ENCODE measurements at regions not wholly inside any gene's neighbourhood (a gene's known extent, or its start where the extent isn't known, plus 50 kb on each side); places are given as distances from the start of the nearest gene placed in this dataset.

DNA sequence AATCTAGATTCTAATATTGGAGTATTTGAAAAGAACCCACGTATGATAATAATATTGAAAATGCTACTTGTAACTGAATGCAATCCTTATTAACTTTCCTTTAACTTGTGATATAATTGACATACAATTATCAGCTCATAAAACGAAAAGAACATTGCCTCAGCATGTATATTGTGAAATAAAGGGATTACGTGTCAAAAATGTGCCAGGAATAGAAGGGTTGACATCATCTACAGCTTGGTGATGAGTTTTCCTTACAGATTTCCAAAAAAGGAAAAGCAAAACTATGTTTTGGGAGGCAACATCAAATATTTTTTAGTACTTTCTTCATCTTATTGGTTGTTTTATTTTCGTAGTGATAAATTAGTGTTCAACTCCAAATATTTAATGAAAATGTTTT lies 266.0 kb upstream of the PTGER4 start:
- no peak for DNase-seq

DNA sequence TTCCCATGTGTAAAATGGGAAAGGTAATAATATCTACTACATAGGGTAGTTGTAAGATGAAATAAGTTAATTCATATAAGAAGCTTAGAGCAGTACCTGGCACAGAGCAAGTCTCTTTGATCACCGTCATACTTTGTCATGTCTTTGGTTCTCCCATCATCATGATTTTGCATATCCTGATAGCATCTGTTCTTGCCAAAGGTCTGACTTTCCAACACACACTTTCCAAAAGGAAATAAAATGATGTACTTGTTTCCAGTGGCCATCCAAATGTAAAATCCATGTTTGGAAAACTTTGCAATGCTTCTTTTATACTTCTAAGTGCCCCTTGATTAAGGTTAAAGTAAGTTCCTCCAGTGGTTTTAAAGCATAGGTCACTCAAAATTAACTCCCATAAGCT lies 266.9 kb upstream of the PTGER4 start:
- no peak for DNase-seq

DNA sequence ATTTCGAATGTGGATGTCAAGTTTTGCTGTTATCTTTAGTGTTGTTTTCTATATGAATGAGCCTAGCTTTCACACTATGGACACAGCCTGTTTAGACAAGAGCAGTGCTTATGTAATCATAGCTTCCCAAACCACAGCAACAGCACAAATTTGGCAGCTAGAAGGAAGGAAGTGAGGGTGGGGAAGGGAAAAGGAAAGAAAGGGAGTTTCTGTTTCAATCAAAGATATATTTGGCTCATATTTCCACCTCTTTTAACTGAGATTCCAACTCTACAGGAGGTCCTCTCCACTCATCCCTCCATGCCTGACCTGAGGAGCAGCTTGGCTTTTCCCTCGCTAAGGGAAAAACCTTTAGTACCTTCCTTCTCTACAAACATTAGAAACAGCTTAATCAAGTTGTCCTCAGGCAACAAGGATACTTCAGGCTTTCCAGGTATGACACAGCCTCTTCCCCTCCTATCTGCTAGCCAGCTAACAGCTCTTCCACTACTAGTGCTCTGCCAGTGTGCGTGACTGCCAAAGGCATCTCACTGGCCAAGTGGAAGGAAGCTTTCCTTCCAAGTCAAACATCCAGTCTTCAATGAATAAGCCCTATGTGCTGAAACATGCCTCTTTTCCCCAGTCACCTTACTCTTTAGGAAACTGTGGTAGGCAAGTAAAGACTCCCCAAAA lies 268.6 kb upstream of the PTGER4 start:
- DNase-seq, result no peak

DNA sequence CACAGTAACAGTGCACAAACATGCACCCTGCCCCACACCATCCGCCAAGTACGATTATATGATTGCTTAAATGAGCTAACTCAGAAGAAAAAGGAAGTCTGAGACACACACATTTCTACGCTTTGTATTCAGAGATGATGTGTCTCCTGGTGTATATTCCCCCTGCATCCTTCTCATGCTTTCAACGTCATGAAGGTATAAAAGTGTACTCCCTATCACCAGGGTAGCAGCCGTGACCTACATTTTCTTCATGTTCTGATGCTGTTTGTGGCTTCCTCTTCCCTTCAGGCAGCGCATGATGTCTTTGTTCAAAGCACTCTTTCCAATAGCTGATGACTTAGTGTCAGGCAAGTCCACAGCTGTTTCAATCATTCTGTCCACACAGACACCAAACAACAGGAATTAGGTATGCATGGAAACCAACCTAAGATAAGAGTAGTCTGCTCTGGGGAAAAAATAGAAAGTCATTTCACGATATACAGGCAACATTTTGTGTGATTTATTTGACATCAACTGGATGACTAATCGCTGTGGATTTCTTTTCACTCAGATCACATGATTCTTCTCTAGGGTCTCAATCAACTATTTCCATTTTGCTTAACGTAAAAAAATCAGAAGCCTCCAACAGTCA lies 269.4 kb upstream of the PTGER4 start:
- DNase-seq, result no peak

DNA sequence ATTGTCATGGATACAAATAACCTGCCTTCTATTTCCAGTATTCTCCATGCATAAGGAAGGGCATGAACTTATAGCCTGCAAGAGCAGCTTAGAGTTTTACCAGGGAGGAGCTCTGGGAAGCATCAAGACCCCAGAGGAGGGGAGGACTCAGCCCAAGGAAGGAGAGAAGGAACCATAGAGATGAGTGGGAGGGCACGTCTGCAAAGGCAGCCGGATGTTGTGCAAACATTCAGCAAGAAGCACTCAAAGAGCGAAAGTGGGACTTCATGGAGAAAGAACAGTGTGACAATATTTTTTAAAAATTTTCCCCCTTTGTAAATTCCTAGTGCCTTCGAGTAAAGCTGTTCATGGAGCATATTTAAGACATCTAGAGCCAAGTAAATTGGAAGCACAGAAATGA lies 270.1 kb upstream of the PTGER4 start:
- DNase-seq, result no peak

DNA sequence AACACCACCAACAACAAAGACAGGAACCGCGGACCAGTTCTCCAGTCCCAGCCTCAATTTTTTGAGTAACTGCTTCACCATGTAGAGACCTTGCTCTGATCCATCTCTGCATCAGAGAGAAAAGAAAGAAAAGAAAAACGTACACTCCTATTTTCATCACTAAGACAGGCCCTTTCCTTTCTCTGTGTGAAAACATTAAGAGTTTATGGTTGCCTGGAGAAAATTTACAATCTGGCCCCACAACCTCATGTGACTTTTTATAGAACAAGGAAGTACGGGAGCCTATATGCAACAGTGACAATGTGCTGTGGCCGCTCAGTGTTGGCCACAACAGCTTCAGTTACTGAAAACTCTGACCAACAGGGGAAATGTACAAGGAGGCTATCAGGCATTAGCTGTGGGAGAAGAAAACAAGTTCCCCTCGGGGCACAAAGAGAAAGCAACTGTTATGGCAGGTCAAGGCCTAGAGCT lies 272.9 kb upstream of the PTGER4 start:
- DNase-seq, result no peak

DNA sequence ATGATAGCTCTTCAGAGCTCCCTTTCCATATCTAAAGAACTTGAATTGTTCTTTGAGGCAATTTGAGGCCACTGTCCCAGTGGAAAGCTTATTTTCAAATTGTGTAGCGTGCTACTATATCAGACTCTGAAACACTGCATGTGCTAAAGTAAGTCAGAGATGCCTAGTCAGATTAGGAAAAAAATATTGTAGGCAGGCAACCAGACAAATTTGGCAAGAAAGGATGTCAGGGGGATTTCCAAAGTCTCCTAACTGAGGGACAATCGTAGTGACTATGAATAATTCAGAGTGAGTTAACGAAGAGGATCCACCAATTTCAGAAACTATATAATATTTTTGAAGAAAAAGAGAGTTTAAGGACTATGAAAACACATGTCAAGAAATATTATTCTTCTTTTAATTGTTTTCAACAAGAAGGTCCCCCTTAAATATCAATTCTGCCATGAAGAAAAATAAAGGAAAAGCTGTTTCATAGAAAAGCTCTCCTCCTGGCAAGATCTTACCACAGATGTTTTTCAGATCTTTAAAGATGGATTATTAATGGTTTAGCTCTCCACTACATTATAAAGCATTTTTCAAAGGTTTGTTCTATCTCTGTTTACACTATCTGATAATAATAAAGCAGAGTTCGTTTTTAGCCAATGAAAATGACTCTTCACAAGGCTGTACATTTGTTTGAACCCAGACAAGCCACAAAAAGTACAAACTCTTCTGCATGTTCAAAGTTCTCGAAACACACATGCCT lies 273.5 kb upstream of the PTGER4 start:
- no peak for DNase-seq

DNA sequence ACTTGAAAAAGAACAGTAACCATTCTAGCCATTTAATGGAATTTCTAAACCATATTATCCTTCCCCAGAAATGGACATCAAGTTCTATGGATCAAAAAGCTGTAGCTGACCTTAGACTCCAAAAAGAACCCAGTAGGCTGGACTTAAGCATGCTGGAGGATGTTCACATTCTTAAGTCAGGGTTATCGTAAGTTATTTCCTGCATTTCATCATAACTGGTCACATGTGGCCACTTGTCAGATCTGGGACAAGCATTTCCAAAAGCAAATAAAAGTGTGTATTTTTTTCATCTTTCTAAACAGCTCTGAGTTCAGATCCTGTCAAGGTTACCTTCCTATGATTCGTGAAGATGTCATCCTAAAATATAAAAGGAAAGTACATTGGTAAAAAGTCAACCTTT lies 274.5 kb upstream of the PTGER4 start:
- no peak for DNase-seq

DNA sequence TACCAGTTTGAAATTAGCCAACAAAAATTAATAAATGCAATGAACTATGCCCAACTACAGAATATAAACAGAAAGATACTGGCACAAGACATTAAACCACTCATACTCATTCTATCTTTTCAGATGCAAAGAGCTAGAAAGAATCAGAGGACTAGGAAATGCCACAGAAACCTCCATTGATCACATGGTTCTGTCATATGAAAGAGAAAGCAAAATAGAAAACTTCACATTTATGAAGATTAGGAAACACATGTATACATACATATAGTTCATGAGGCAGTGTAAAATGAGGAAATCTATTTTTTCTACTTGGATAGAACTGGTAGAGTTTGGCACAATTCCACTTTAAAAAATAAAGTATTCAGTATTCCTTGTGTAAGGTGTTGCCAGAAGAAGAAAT lies 275.1 kb upstream of the PTGER4 start:
- no peak for DNase-seq

DNA sequence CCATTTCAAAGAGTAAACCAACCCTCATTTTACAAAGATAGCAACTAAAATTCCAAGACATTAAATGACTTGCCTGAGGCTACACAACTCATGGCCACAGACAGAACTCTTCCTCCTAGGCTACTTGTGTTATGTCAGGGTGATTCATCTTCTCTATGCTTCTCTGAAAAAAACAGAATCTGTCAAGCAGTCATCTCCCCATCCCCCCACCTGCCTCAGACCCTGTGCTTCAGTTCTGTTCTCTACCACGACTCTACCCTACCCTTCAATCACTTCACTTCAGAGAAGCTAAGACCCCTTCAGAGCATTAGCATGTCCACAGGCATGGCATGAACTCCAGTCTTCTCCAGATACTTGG lies 277.7 kb upstream of the PTGER4 start:
- no peak for DNase-seq

DNA sequence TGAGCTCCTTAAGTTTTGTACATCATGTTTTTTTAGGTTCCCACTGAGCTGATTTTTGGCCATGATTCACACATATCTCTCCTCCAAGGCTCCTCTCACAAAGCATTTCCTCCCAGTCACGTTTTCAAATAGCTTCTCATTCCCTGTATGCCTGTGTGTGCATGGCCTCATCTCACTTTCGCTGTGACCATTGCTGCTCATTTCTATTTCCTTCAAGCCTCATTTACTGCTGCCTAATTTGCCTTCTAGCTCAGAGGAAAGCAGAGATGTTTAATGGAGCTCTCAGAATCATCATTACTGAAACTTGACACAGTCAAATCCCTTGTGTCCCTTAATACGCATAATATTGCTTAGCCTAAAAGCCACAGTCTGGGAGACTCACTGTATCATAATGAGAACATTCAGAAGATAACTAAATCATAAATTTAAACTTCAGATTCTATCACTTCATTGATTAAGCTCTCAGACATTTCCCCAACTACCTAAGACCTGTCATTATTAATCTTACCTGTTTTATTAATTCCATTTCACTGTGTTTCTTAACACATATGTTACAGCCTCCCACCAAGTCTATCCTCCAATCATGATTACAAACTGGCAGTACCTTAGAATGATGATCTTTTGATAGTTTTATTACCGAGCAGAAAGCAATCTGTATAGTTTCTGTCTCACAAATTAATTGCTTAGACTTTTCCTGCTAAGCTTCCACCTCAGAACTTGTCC lies 278.3 kb upstream of the PTGER4 start:
- DNase-seq, result no peak

DNA sequence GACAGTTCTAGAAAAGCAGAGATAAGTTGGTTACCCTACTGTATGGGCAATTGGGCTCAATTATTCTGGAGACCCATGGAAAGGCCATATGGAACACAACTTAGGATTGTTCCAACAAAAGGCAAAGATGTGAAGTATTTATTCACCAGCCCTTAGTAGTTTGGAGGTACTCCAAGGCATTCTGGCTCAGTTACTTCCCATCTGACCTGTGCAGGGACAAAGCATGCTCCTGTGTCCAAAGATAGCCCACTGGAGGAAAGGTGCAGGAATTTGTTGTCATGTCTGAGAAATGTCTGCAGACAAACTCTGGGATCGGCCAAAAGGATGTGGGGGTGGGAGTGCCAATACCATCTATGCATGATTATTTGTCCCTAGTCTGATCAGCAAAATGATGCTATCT lies 279.5 kb upstream of the PTGER4 start:
- DNase-seq, result no peak

DNA sequence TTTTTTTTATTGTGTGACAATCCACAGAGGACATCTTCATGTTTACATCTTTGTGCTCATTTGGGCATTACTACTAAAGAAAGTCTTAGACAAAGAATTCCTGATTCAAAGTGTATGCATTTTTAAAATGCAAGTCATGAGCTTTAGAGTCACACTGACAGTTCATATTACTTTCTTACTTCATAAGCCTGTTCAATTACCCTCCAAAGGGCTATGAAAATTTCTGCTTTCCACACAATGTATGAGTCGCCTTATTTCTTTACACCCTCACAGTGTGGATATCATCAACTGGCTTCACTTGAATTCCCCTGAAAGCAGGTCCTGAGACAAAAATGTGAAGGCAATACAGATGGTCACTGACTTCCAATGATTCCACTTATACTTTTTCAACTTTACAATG lies 280.4 kb upstream of the PTGER4 start:
- no peak for DNase-seq

DNA sequence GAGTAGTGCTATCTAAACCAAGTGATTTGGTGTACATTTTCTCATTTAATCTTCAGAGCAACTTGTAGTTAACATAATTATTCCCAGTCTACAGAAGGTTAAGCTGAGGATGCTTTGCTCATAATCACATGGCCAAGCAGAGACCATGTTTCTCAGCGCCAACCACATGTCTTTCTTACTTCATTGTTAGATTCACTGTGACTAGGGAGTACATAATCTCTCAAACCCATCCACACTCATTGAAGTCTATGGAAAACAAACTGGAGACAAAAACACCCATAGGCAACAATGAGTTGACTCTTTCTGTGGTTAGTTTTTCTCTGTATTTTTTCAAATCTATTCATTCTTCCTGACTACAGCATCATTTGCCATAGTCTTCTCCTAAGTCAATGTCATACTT lies 281.7 kb upstream of the PTGER4 start:
- no peak for DNase-seq

DNA sequence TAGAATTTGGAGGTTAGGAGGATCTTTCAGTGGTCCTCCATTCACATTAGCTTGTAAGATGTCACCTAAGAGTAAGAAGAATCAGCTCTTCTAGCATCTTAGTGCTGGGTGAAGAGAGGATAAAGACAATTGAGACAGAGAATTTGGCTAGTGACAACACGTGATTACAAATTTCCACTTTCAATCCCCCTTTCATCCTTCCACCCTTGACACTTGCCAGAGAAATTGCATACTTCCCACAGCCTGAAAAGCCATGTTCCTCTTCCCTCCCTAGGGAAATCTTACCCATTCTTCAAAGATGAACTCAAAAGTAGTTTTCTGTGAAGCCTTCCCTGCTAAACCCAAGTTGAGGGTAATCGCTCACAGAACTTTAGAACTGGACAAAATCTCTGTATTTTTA lies 282.6 kb upstream of the PTGER4 start:
- no peak for DNase-seq

DNA sequence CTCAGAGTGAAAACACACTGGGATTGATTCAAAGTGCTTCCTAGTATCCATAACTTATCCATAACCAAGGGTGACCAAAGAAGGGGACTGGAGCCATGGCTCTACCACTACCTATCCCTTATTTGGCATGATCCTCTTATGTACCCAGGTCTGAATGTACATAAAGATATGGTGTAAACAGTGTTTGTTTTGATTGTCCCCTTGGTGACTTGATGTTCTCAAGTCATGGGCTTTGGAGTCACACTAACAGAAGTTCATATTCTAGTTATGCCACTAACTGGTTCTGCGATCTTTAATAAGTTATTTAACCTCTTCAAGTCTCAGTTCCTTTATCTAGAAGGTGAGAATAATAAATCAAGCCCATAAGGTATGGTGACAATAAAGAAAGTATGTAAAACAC lies 283.4 kb upstream of the PTGER4 start:
- no peak for DNase-seq

DNA sequence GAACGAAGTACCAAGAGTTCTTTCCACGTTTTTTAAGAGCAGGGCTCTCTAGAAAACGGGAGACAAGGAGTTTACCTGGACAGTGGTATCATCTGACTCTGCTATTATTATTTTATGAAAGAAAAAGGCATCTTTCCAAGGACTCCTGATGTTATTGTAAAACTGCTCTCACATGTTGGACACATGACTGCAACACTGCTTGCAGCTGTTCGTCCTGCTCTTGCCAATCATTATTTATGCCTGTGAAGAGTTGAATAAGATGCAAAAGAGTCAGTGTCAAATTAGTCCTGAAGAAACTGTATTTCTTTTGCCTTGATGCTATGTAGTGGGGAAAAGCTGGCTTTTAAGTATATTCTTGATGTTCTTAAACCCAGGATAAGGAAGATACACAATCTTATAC lies 284.5 kb upstream of the PTGER4 start:
- DNase-seq, result no peak

DNA sequence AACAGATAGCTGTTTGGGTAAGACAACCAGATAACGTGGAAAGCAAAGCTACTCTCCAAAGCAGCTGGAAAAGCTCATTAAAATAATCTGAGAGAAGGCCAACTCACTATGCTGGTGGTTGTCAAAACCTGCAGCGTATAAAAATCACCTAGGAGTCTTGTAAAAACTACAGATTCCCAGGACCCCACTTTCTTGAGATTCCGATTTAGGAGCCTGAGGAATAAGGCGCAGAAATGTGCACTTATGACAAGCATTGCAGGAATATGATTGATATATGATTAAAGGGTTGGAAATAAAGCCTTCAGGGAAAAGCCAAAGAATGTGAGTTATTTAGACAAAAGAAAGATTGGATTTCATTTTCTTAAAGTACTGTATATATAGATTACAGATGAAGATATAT lies 285.0 kb upstream of the PTGER4 start:
- no peak for DNase-seq

DNA sequence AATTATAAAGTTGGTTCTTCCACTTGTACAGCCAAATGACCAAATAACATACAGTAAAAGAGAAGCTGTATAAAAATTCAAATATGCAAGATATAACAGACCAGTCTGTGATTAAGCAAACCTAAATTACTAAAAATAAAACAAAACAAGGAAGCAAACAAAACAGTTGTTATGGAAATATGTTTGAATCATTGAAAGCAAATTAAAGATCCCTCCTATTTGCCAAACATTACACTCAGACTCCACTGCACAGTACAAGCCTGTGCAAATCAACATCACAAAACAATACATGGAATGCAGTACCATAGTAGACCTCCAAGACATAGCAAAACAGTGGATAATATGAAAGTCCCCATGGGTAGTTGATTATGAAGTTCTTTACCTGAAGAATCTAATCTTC lies 288.1 kb upstream of the PTGER4 start:
- no peak for DNase-seq

DNA sequence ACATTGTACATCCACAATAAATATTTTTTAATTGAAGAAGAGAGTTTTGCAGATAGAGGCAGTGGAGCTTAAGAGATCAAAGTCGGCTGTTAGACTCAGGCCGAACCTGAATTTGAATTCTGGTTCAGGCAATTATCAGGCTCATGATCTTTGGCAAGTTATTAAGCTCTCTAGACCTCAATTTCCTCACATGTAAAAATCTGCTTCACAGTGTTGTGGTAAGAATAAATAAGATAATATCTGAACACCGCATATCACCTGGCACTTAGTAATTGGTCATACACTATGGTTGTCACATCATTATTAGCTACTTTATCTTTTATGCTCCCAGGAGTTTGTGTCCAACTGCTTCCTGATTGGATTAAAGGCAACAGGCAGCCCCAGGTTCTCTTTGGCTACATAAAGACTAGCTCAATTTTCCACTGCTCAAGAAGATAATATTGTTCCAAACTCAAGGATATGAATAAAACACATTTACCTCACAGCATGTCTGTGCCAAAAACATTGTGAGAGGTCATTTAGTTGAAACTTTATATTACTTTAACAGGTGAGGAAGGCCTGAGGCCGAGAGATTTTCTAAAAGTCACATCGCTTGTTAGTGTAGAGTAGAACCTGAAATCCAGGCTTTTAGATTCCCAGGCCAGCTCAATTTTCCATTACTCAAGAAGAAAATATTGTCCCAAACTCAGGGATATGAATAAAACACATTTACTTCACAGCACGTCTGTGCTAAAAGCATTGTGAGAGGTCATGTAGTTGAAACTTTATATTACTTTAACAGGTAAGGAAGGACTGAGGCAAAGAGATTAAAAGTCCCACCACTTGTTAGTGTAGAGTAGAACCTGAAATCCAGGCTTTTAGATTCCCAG lies 289.2 kb upstream of the PTGER4 start:
- DNase-seq, result no peak

DNA sequence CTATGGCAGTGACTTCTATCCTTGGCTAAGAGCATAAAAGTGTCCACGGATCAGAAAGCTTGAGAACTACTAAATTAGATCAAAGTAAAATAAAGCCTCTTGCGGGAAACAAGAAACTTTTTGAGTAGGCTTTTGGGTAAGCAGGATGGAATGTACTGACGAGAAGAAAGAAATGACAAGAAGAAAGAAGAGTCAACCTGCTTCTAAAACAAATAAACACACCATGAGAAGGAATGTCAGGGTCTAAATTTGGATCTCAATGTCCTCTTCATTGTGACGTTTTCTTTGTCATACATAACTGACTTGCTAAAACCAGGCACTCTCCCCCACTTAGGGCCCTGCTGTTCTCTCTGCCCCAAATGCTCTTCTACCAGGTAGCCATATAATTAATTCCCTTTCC lies 290.1 kb upstream of the PTGER4 start:
- no peak for DNase-seq

DNA sequence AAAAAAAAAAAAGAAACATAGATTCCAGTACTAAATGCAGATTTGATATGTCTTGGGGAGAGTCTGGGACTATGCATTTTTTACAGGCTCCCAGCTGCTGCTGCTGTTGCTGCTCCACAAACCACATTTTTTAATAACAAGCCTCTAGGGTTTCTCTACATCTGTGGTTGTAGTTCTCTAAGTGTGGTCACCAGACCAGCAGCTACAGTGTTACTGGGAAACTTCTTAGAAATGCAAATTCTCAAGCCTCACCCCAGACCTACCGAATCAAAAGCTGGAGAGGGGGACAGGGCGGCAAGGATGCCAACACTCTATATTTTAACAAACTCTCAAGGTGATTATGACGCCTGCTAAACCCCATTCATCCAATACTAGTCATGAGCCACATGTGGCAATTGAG lies 293.4 kb upstream of the PTGER4 start:
- no peak for DNase-seq

DNA sequence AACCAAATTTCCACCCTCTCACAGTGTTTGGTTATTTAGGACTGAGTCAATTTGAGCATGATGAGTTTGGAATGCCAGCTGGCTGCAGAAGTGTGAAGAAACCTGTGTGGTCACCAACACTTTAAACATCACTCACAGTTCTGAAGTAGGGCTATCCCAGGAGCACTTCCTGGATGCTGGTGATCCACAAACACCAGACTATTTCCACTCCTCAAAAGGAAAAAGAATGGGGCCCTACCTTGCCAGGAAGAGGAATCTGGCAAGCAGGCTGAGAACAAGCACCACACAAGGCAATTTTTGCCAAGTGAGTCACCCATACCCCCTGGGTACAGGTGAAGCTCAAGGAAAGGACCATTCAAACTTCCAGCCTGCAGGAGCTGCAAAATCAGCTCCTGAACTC lies 294.2 kb upstream of the PTGER4 start:
- DNase-seq, result no peak

Measured in NCI-H1092 treated with DMSO at 0.1 percent for 48 hours (cell line).